Natural killer cell (primary cell): ENCODE measurements at regions not wholly inside any gene's neighbourhood (a gene's known extent, or its start where the extent isn't known, plus 50 kb on each side); places are given as distances from the start of the nearest gene placed in this dataset.

Source experiments
- ATAC-seq, 3 donors: fragments of 150-1000 bp in 2 of 3; fragments of 200-7000 bp in 1 of 3; cut with Tn5 transposase; 1 replicate in 1 of 3; 2 replicates in 2 of 3; pipeline ENCODE4 v1.10.0; 2021; ENCODE audit warnings: mild to moderate bottlenecking in 2 of 3, moderate library complexity in 2 of 3
- DNase-seq, 2 donors: peaks; one replicate each; pipeline versions ENCODE4 v3.0.0 to v3.0.0-alpha.2; 2013 to 2021; ENCODE audit warnings: mixed read lengths in 1 of 2
- H3K27ac ChIP-seq: one replicate; pipeline ENCODE4 v1.5.1; 2013; ENCODE audit warnings: mild to moderate bottlenecking, low read length
- H3K27me3 ChIP-seq: one replicate; pipeline ENCODE4 v1.6.1; 2013; ENCODE audit warnings: low read length; ENCODE audit not compliant: control insufficient read depth, insufficient read depth
- H3K36me3 ChIP-seq: one replicate; pipeline ENCODE4 v1.6.1; 2013; ENCODE audit warnings: low read length; ENCODE audit not compliant: control insufficient read depth, insufficient read depth
- H3K4me1 ChIP-seq: one replicate; pipeline ENCODE4 v1.6.1; 2013; ENCODE audit warnings: low read length; ENCODE audit not compliant: control insufficient read depth, insufficient read depth
- H3K4me3 ChIP-seq: one replicate; pipeline ENCODE4 v1.5.1; 2013; ENCODE audit warnings: low read length
- H3K9me3 ChIP-seq: one replicate; pipeline ENCODE4 v1.6.1; 2013; ENCODE audit warnings: low read length; ENCODE audit not compliant: control insufficient read depth, insufficient read depth
- H3K27ac Mint-ChIP-seq, 2 donors: one replicate each; pipeline ENCODE4 v1.8.0; 2022; ENCODE audit warnings: mild to moderate bottlenecking in 2 of 2, mixed read lengths in 2 of 2, moderate library complexity in 1 of 2
- H3K27me3 Mint-ChIP-seq, 2 donors: one replicate each; pipeline ENCODE4 v1.8.0; 2022; ENCODE audit warnings: low read depth in 2 of 2, mixed read lengths in 2 of 2
- H3K36me3 Mint-ChIP-seq: one replicate; pipeline ENCODE4 v1.8.0; 2022; ENCODE audit warnings: mixed read lengths
- H3K4me1 Mint-ChIP-seq, 2 donors: one replicate each; pipeline ENCODE4 v1.8.0; 2022; ENCODE audit warnings: mixed read lengths in 2 of 2
- H3K4me3 Mint-ChIP-seq: one replicate; pipeline ENCODE4 v1.8.0; 2022; ENCODE audit warnings: mild to moderate bottlenecking, moderate library complexity, mixed read lengths
- H3K9me3 Mint-ChIP-seq, 2 donors: one replicate each; pipeline ENCODE4 v1.8.0; 2022; ENCODE audit warnings: mixed read lengths in 2 of 2
- CTCF ChIP-seq: fragments of 200-600 bp; IDR thresholded peaks from one replicate; pipeline ENCODE4 v1.8.0; 2022; ENCODE audit warnings: antibody characterized with exemption
- WGBS: methylation state at CpG from one replicate; pipeline ENCODE4 v1.1.7; 2013; ENCODE audit warnings: missing lambda C conversion rate; ENCODE audit not compliant: insufficient coverage; 5-methylcytosine and 5-hydroxymethylcytosine counted together
- intact Hi-C: fragments of 100-400 bp; cut with micrococcal nuclease; formaldehyde crosslinking; loops from one replicate; pipeline ENCODE4 v1.14.2; 2022

- ATAC-seq (no peak), DNase-seq (no peak)
- H3K36me3 ChIP-seq: no peaks in the 10 kb centered on the region
- WGBS: 93% methylated on average over 8 of the region's 8 CpGs
- TF ChIP-seq CTCF: no peak
- no peaks in the 10 kb centered on the region for H3K4me1 ChIP-seq
- H3K4me3 ChIP-seq: no peak overlapping the region
- no peak overlapping the region for H3K27ac ChIP-seq
- Mint-ChIP-seq H3K4me3 (no peak overlapping the region), H3K4me1 (peaks cover 0 to 7% of the 10 kb centered on the region in 2 donors), H3K36me3 (no peaks in the 10 kb centered on the region), H3K27ac (no peak overlapping the region), H3K27me3 (no peaks in the 10 kb centered on the region), H3K9me3 (no peaks in the 10 kb centered on the region)
- H3K27me3 ChIP-seq: no peaks in the 10 kb centered on the region
- H3K9me3 ChIP-seq: no peaks in the 10 kb centered on the region
- intact Hi-C loops: no loop called here
Measured at GRCh38 chr4:152153476-152154270, 382.2 kb downstream of the FBXW7 start.

- Histone ChIP-seq H3K27me3 (no peaks in the 10 kb centered on the region), H3K4me3 (no peak overlapping the region), H3K9me3 (peaks cover 11% of the 10 kb centered on the region), H3K36me3 (no peaks in the 10 kb centered on the region), H3K4me1 (no peaks in the 10 kb centered on the region), H3K27ac (no peak overlapping the region)
- H3K4me3 Mint-ChIP-seq: no peak overlapping the region
- no peaks in the 10 kb centered on the region for H3K4me1 Mint-ChIP-seq
- no peaks in the 10 kb centered on the region for H3K27me3 Mint-ChIP-seq
- no peak for ATAC-seq
- no peak overlapping the region for H3K27ac Mint-ChIP-seq
- 65% methylated on average over 2 of the region's 3 CpGs for WGBS
- no peak for DNase-seq
- H3K9me3 Mint-ChIP-seq: peaks cover 6 to 10% of the 10 kb centered on the region in 2 donors
- TF ChIP-seq CTCF: no peak
- H3K36me3 Mint-ChIP-seq: peaks cover 10% of the 10 kb centered on the region
- intact Hi-C loops: no loop called here
Measured at GRCh38 chr4:152150214-152150613, 385.7 kb downstream of the FBXW7 start.

GRCh38 chr4:152149745-152150144 lies 386.1 kb downstream of the FBXW7 start:
- DNase-seq (no peak), ATAC-seq (no peak)
- peaks cover 6 to 12% of the 10 kb centered on the region in 2 donors for H3K9me3 Mint-ChIP-seq
- Histone ChIP-seq H3K27ac (no peak overlapping the region), H3K36me3 (no peaks in the 10 kb centered on the region), H3K4me1 (no peaks in the 10 kb centered on the region), H3K9me3 (peaks cover 13% of the 10 kb centered on the region), H3K27me3 (no peaks in the 10 kb centered on the region), H3K4me3 (no peak overlapping the region)
- no peak overlapping the region for H3K27ac Mint-ChIP-seq
- no peaks in the 10 kb centered on the region for H3K27me3 Mint-ChIP-seq
- H3K4me1 Mint-ChIP-seq: no peaks in the 10 kb centered on the region
- intact Hi-C loops: no loop called here
- no peak overlapping the region for H3K4me3 Mint-ChIP-seq
- TF ChIP-seq CTCF: no peak
- peaks cover 10% of the 10 kb centered on the region for H3K36me3 Mint-ChIP-seq
- 39% methylated on average over 3 of the region's 3 CpGs for WGBS

GRCh38 chr4:152148057-152148456 lies 387.2 kb upstream of the GATB start:
- Histone ChIP-seq H3K9me3 (peaks cover 17% of the 10 kb centered on the region), H3K4me1 (no peaks in the 10 kb centered on the region), H3K27ac (no peak overlapping the region), H3K27me3 (no peaks in the 10 kb centered on the region), H3K36me3 (no peaks in the 10 kb centered on the region), H3K4me3 (no peak overlapping the region)
- Mint-ChIP-seq H3K4me1 (no peaks in the 10 kb centered on the region), H3K4me3 (no peak overlapping the region), H3K27ac (no peak overlapping the region), H3K9me3 (peaks cover 6 to 14% of the 10 kb centered on the region in 2 donors), H3K27me3 (no peaks in the 10 kb centered on the region), H3K36me3 (peaks cover 10% of the 10 kb centered on the region)
- DNase-seq (no peak), ATAC-seq (no peak)
- TF ChIP-seq CTCF: no peak
- intact Hi-C loops: no loop called here
- 84% methylated on average over 2 of the region's 2 CpGs for WGBS
